ENCODE measurements at regions not wholly inside any gene's neighbourhood (a gene's known extent, or its start where the extent isn't known, plus 50 kb on each side); places are given as distances from the start of the nearest gene placed in this dataset.

DNA sequence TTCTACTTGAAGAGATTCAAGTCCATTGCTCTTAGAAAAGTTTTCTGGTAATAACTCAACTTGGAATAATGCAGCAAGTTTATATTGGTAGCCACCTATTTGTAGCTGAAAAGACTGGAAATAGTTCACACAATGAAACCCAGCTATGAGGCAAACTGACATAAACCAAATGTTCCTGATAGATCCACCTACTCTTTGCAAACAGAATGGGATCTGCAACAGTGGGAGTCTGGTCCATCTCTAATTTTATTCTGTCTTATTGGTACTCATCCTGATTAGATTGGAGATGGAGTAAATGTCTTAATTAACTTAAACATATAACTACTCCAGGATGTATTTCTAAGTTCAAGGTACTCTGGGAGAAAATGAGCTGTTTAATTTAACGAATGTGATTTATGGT, 438.0 kb downstream of the OLFM4 start:
- TF ChIP-seq, protein P1, sequence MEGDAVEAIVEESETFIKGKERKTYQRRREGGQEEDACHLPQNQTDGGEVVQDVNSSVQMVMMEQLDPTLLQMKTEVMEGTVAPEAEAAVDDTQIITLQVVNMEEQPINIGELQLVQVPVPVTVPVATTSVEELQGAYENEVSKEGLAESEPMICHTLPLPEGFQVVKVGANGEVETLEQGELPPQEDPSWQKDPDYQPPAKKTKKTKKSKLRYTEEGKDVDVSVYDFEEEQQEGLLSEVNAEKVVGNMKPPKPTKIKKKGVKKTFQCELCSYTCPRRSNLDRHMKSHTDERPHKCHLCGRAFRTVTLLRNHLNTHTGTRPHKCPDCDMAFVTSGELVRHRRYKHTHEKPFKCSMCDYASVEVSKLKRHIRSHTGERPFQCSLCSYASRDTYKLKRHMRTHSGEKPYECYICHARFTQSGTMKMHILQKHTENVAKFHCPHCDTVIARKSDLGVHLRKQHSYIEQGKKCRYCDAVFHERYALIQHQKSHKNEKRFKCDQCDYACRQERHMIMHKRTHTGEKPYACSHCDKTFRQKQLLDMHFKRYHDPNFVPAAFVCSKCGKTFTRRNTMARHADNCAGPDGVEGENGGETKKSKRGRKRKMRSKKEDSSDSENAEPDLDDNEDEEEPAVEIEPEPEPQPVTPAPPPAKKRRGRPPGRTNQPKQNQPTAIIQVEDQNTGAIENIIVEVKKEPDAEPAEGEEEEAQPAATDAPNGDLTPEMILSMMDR (IDR thresholded peaks at IDR 0.05), result no peak
- TF ChIP-seq POLR2A (IDR thresholded peaks at IDR 0.05), result no peak
- no peak for TF ChIP-seq POLR2AphosphoS5 (IDR thresholded peaks at IDR 0.05)
- no peaks in the 10 kb centered on the region for H3K9me3 ChIP-seq
- H3K4me3 ChIP-seq, result no peak overlapping the region
- no peaks in the 10 kb centered on the region for H3K36me3 ChIP-seq
- DNase-seq (ENCODE audit: low spot score), result no peak
- no peak overlapping the region for H3K27ac ChIP-seq
- WGBS, result 93% methylated on average over 1 of the region's 1 CpG
- intact Hi-C loops (cut with DNase I), result no loop called here
- no peaks in the 10 kb centered on the region for H3K27me3 ChIP-seq (replicated peaks; ENCODE audit: insufficient read depth)
- no peaks in the 10 kb centered on the region for H3K4me1 ChIP-seq (replicated peaks)

DNA sequence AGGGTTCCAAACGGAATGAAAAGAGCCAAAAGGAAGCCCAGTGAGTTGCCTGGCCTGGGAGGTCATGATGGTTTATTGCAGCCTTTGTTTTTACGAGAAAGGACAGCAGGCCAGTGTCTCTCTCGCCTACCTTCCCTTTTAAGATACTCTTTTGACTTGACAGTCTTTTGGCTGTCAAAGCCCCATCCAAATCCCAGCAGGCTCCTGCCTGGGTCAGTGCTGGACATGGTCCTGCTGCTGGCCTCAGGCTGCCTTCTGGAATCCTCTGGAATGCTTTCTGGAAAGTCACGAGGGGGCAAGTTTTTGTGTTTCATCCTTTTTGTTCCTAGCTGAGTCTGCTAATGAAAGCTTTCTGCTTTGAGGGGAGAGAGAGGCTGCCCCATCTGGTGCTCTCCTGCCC, 444.8 kb downstream of the OLFM4 start:
- TF ChIP-seq, protein P1 (IDR thresholded peaks at IDR 0.05), result no peak
- no peak for TF ChIP-seq POLR2A (IDR thresholded peaks at IDR 0.05)
- TF ChIP-seq POLR2AphosphoS5 (IDR thresholded peaks at IDR 0.05), result no peak
- H3K27ac ChIP-seq, result no peak overlapping the region
- H3K4me1 ChIP-seq (replicated peaks), result no peaks in the 10 kb centered on the region
- no peak for DNase-seq (ENCODE audit: low spot score)
- no peaks in the 10 kb centered on the region for H3K9me3 ChIP-seq
- intact Hi-C loops (cut with DNase I), result no loop called here
- H3K36me3 ChIP-seq, result no peaks in the 10 kb centered on the region
- H3K27me3 ChIP-seq (replicated peaks; ENCODE audit: insufficient read depth), result no peaks in the 10 kb centered on the region
- no peak overlapping the region for H3K4me3 ChIP-seq
- 55% methylated on average over 4 of the region's 4 CpGs for WGBS

DNA sequence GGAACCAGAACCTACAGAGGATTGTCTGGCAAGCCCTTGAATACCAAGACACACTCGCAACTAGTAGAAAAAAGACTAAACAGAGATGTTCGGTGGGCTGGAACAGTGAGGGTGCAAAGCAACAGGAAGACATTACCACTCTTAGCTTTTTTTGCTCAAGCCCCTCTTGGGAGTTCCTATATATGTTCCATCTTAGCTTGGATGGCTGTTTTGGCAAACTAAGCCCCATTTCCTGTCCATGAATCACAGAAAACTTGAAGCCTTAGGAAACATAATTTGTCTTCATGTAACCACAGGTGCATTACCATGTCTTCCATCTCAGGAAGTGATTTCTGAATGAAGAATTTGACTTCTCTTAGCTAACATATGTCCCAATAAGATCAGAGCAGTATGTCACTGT, 446.3 kb downstream of the OLFM4 start:
- WGBS, result 79% methylated on average over 2 of the region's 2 CpGs

DNA sequence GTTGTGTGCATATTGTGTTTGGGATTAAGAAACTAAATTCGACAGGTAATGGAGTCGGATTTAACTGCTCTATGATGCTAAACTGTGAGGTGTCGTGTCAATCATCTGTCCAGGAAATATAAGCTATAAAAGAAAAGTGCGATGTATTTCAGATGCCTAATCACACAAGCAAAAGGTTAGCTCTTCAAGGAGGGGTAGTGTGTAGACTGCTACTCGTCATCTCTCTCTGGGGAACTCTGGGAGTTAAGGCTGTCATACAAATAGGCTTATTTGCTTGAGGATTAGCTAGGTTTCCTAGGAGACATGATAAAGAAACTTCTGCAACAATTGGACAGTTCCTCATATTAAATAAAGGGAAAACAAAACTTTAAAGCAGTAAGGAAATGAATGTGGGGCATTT, 462.1 kb downstream of the OLFM4 start:
- WGBS, result 77% methylated on average over 5 of the region's 5 CpGs
- H3K27ac ChIP-seq, result no peak overlapping the region
- no peaks in the 10 kb centered on the region for H3K27me3 ChIP-seq (replicated peaks; ENCODE audit: insufficient read depth)
- H3K4me3 ChIP-seq, result no peak overlapping the region
- H3K9me3 ChIP-seq, result no peaks in the 10 kb centered on the region
- no peaks in the 10 kb centered on the region for H3K36me3 ChIP-seq
- intact Hi-C loops (cut with DNase I), result no loop called here
- TF ChIP-seq POLR2AphosphoS5 (IDR thresholded peaks at IDR 0.05), result no peak
- TF ChIP-seq POLR2A (IDR thresholded peaks at IDR 0.05), result no peak
- TF ChIP-seq, protein P1 (IDR thresholded peaks at IDR 0.05), result no peak
- DNase-seq (ENCODE audit: low spot score), result no peak
- H3K4me1 ChIP-seq (replicated peaks), result no peaks in the 10 kb centered on the region

More for the DNA sequence above, 446.3 kb downstream of the OLFM4 start:
- no peaks in the 10 kb centered on the region for H3K27me3 ChIP-seq (replicated peaks; ENCODE audit: insufficient read depth)
- TF ChIP-seq, protein P1 (IDR thresholded peaks at IDR 0.05), result no peak
- DNase-seq (ENCODE audit: low spot score), result no peak
- H3K27ac ChIP-seq, result no peak overlapping the region
- intact Hi-C loops (cut with DNase I), result no loop called here
- no peaks in the 10 kb centered on the region for H3K4me1 ChIP-seq (replicated peaks)
- no peaks in the 10 kb centered on the region for H3K36me3 ChIP-seq
- no peak overlapping the region for H3K4me3 ChIP-seq
- H3K9me3 ChIP-seq, result no peaks in the 10 kb centered on the region

DNA sequence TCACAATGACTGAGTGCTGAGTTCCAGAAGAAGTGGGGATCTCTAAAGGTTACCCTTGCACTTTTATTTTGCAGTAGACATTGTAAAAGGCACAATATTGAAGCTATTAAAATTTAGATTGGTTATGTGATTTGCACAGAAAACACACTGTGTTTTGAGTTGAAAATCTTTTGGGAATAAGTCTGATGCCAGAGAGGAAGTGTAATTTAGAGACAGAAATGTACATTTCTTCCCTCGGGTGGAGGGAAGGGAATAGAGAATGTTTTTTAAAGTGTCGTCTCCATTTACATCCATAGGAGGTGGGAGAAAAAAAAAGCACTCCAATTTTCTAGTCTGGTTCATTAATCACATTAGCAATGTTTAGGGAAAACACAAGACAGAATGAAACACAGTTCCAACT, 465.8 kb downstream of the OLFM4 start:
- no peak overlapping the region for H3K27ac ChIP-seq
- no peak overlapping the region for H3K4me3 ChIP-seq
- no peak for TF ChIP-seq POLR2AphosphoS5 (IDR thresholded peaks at IDR 0.05)
- TF ChIP-seq POLR2A (IDR thresholded peaks at IDR 0.05), result no peak
- TF ChIP-seq, protein P1 (IDR thresholded peaks at IDR 0.05), result no peak
- intact Hi-C loops (cut with DNase I), result no loop called here
- no peaks in the 10 kb centered on the region for H3K27me3 ChIP-seq (replicated peaks; ENCODE audit: insufficient read depth)
- no peak for DNase-seq (ENCODE audit: low spot score)
- WGBS, result 50% methylated on average over 2 of the region's 2 CpGs
- H3K36me3 ChIP-seq, result no peaks in the 10 kb centered on the region
- no peaks in the 10 kb centered on the region for H3K9me3 ChIP-seq
- H3K4me1 ChIP-seq (replicated peaks), result no peaks in the 10 kb centered on the region
